HCT116 (cell line): ENCODE measurements at regions not wholly inside any gene's neighbourhood (a gene's known extent, or its start where the extent isn't known, plus 50 kb on each side); places are given as distances from the start of the nearest gene placed in this dataset.

ENCODE experiments used
- ATAC-seq: fragments of 200-7000 bp; cut with Tn5 transposase; 2 replicates; pipeline ENCODE4 v1.9.1; 2020; ENCODE audit warnings: mild to moderate bottlenecking, moderate library complexity
- BruUV-seq: library from RNA; stranded (reverse); fragments of 400-500 nt; replicated peaks from 2 replicates; lab custom pipeline; 2021; lab: Mats Ljungman, UMichigan
- CTCF ChIA-PET: fragments of 300-600 bp; sonication (Branson Sonifier 250); formaldehyde crosslinking; loops from one replicate; lab custom pipeline; 2021; ENCODE audit warnings: antibody characterized with exemption; lab: Charles Lee
- POLR2A ChIA-PET: fragments of 300-600, 350-600 bp; sonication (Branson Sonifier 250); formaldehyde crosslinking; loops from one replicate; lab custom pipeline; 2021; ENCODE audit warnings: antibody characterized with exemption; lab: Charles Lee
- RAD21 ChIA-PET, 2 experiments: fragments of 300-600 bp; sonication (Branson Sonifier 250); formaldehyde crosslinking; loops; one replicate each; lab custom pipeline; 2023; ENCODE audit warnings: low total read pairs in 2 of 2; ENCODE audit not compliant: uncharacterized antibody in 2 of 2, unreplicated experiment in 2 of 2, low non-redundant PET in 1 of 2; lab: Charles Lee
- DNase-seq: peaks from one replicate; pipeline ENCODE4 v3.0.0-alpha.2; 2010; ENCODE audit warnings: low read depth, low spot score
- H2AFZ ChIP-seq: fragments of 200-600 bp; shearing (Covaris generic), sonication (generic); 2 replicates; pipeline ENCODE4 v1.6.1; 2017; ENCODE audit warnings: low read depth, mixed run types, mixed read lengths, antibody characterized with exemption, low read length; ENCODE audit not compliant: poor library complexity, severe bottlenecking
- H3K27ac ChIP-seq: 2 replicates; pipeline ENCODE4 v1.5.1; 2012; ENCODE audit warnings: low read depth, low read length
- H3K27me3 ChIP-seq: fragments of 200-600 bp; sonication (generic); 2 replicates; pipeline ENCODE4 v1.6.1; 2016; ENCODE audit warnings: mixed run types, low read length, mixed read lengths; ENCODE audit not compliant: insufficient read depth
- H3K36me3 ChIP-seq, 2 experiments: fragments of 200-500 bp in 1 of 2; fragments of 200-600 bp in 1 of 2; sonication (Bioruptor generic) in 1 of 2; sonication (generic) in 1 of 2; 2 replicates each; pipeline versions ENCODE4 v1.5.1 to v1.6.1; 2014 to 2016; ENCODE audit warnings: low read length in 2 of 2, inconsistent platforms in 1 of 2, mixed read lengths in 1 of 2, mixed run types in 1 of 2; ENCODE audit not compliant: insufficient read depth in 2 of 2, control insufficient read depth in 1 of 2
- H3K4me1 ChIP-seq, 2 experiments: fragments of 200-600 bp in 1 of 2; sonication (generic) in 1 of 2; 2 replicates each; pipeline versions ENCODE4 v1.5.1 to v1.6.1; 2012 to 2017; ENCODE audit warnings: low read length in 2 of 2, inconsistent platforms in 1 of 2, mild to moderate bottlenecking in 1 of 2, mixed read lengths in 1 of 2, mixed run types in 1 of 2, moderate library complexity in 1 of 2; ENCODE audit not compliant: insufficient read depth in 2 of 2, control insufficient read depth in 1 of 2
- H3K4me2 ChIP-seq: fragments of 200-600 bp; sonication (generic); 2 replicates; pipeline ENCODE4 v1.6.1; 2017; ENCODE audit warnings: mixed run types, low read length, mixed read lengths
- H3K4me3 ChIP-seq, 2 experiments: fragments of 200-600 bp in 1 of 2; sonication (generic) in 1 of 2; replicated peaks in 1 of 2; 2 replicates each; pipeline ENCODE4 v1.5.1; 2011 to 2016; ENCODE audit warnings: low read length in 2 of 2, control low read depth in 1 of 2, low read depth in 1 of 2, mild to moderate bottlenecking in 1 of 2, mixed read lengths in 1 of 2, mixed run types in 1 of 2
- H3K79me2 ChIP-seq: fragments of 200-600 bp; sonication (generic); 2 replicates; pipeline ENCODE4 v1.6.1; 2017; ENCODE audit warnings: mild to moderate bottlenecking, mixed run types, low read length, moderate library complexity, mixed read lengths; ENCODE audit not compliant: insufficient read depth
- H3K9ac ChIP-seq: fragments of 200-600 bp; sonication (generic); 2 replicates; pipeline ENCODE4 v1.6.1; 2016; ENCODE audit warnings: low read length, mixed read lengths
- H3K9me2 ChIP-seq: fragments of 200-600 bp; sonication (generic), shearing (Covaris generic); 2 replicates; pipeline ENCODE4 v1.6.1; 2017; ENCODE audit warnings: mixed run types, mild to moderate bottlenecking, moderate library complexity; ENCODE audit not compliant: insufficient read depth
- H3K9me3 ChIP-seq, 2 experiments: fragments of 200-500 bp in 1 of 2; fragments of 200-600 bp in 1 of 2; sonication (Bioruptor generic) in 1 of 2; sonication (generic) in 1 of 2; 2 replicates each; pipeline ENCODE4 v1.6.1; 2014 to 2017; ENCODE audit warnings: low read length in 2 of 2, mixed read lengths in 2 of 2, inconsistent platforms in 1 of 2, low read depth in 1 of 2, mild to moderate bottlenecking in 1 of 2, mixed run types in 1 of 2, moderate library complexity in 1 of 2; ENCODE audit not compliant: control insufficient read depth in 1 of 2, insufficient read depth in 1 of 2
- H4K20me1 ChIP-seq: fragments of 200-600 bp; sonication (generic), shearing (Covaris generic); 2 replicates; pipeline ENCODE4 v1.6.1; 2017; ENCODE audit warnings: mixed run types, mild to moderate bottlenecking, moderate library complexity; ENCODE audit not compliant: insufficient read depth
- CTCF ChIP-seq, 3 experiments: fragments of 200-600 bp in 1 of 3; sonication (generic) in 1 of 3; IDR thresholded peaks in 2 of 3; conservative IDR thresholded peaks in 1 of 3; 2 replicates each; pipeline ENCODE4 v1.5.1; 2012 to 2017; ENCODE audit warnings: low read depth in 2 of 3, low read length in 2 of 3, antibody characterized with exemption in 1 of 3, borderline replicate concordance in 1 of 3, control low read depth in 1 of 3, mild to moderate bottlenecking in 1 of 3, mixed read lengths in 1 of 3, mixed run types in 1 of 3, moderate library complexity in 1 of 3; ENCODE audit not compliant: insufficient read depth in 1 of 3
- EGR1 ChIP-seq: IDR thresholded peaks from 2 replicates; pipeline ENCODE4 v1.6.1; 2012; ENCODE audit warnings: low read depth
- FOSL1 ChIP-seq: IDR thresholded peaks from 2 replicates; pipeline ENCODE4 v1.6.1; 2012; ENCODE audit warnings: low read depth
- JUND ChIP-seq: IDR thresholded peaks from 2 replicates; pipeline ENCODE4 v1.6.1; 2012
- RAD21 ChIP-seq: IDR thresholded peaks from 2 replicates; pipeline ENCODE4 v1.6.1; 2012; ENCODE audit warnings: low read depth, mild to moderate bottlenecking
- SP1 ChIP-seq: IDR thresholded peaks from 2 replicates; pipeline ENCODE4 v1.6.1; 2012; ENCODE audit warnings: low read depth
- TCF7L2 ChIP-seq: IDR thresholded peaks from 2 replicates; pipeline ENCODE4 v1.7.0; 2011; ENCODE audit warnings: borderline replicate concordance, inconsistent platforms; ENCODE audit not compliant: insufficient read depth, insufficient read length; ENCODE audit errors: extremely low read depth
- YY1 ChIP-seq: IDR thresholded peaks from 2 replicates; pipeline ENCODE4 v1.6.1; 2011; ENCODE audit warnings: low read length, low read depth, moderate library complexity, mild to moderate bottlenecking; ENCODE audit not compliant: insufficient replicate concordance; ENCODE audit errors: extremely low read depth
- ZFX ChIP-seq: fragments of 450-650 bp; IDR thresholded peaks from 2 replicates; pipeline ENCODE4 v1.6.1; 2017
- ZNF274 ChIP-seq: fragments of 200-500 bp; sonication (Bioruptor generic); IDR thresholded peaks from 2 replicates; pipeline ENCODE4 v1.6.1; 2014; ENCODE audit warnings: mild to moderate bottlenecking, low read depth, low read length, inconsistent platforms
- intact Hi-C: fragments of 100-400 bp; cut with micrococcal nuclease; formaldehyde crosslinking; loops from 2 replicates; pipeline ENCODE4 v1.10.0; 2022

- Histone ChIP-seq H2AFZ (peak overlapping the region; percentile 67), H3K79me2 (no peaks in the 10 kb centered on the region), H3K9me3 (no peaks in the 10 kb centered on the region), H3K36me3 (no peaks in the 10 kb centered on the region), H3K27ac (no peak overlapping the region), H3K4me1 (peaks cover 5 to 44% of the 10 kb centered on the region in 2 experiments; a peak in 3 of 4 replicates), H4K20me1 (no peaks in the 10 kb centered on the region), H3K4me2 (peak overlapping the region; percentile 60), H3K27me3 (no peaks in the 10 kb centered on the region), H3K9ac (no peak overlapping the region), H3K4me3 (peak overlapping the region in 1 of 2 experiments; percentile 16; a peak in 1 of 4 replicates)
- intact Hi-C loops, result no loop called here
- ChIA-PET RAD21 (no interaction called here), POLR2A (no interaction called here), CTCF (no interaction called here)
- no TSS peak for BruUV-seq
- ATAC-seq (peak; percentile 85), DNase-seq (peak; percentile 60)
- TF ChIP-seq EGR1 (no peak), JUND (peak; percentile 47; the same call in 1 of the 2 replicates), SP1 (peak; percentile 33; the same call in 1 of the 2 replicates), ZFX (no peak), YY1 (no peak), TCF7L2 (peak; percentile 96), FOSL1 (peak; percentile 58), ZNF274 (no peak)
- TF ChIP-seq, all 23 proteins: peak for 4
- H3K9me2 ChIP-seq, result no peaks in the 10 kb centered on the region
Measured at GRCh38 chr4:36394352-36394903, 113.0 kb downstream of the DTHD1 start.

- Histone ChIP-seq H3K36me3 (no peaks in the 10 kb centered on the region), H3K27ac (no peak overlapping the region), H3K27me3 (no peaks in the 10 kb centered on the region), H4K20me1 (no peaks in the 10 kb centered on the region), H3K9me3 (no peaks in the 10 kb centered on the region), H3K4me3 (no peak overlapping the region), H3K4me1 (peaks cover under 1 to 9% of the 10 kb centered on the region in 2 experiments; a peak in 1 of 4 replicates), H3K4me2 (no peak overlapping the region), H3K79me2 (no peaks in the 10 kb centered on the region), H3K9me2 (no peaks in the 10 kb centered on the region), H3K9ac (no peak overlapping the region), H2AFZ (peak overlapping the region; percentile 68)
- BruUV-seq, result no TSS peak
- peak; percentile 65 for ATAC-seq
- DNase-seq, result no peak
- POLR2A ChIA-PET, result no interaction called here
- intact Hi-C loops, result loop anchor here (1.0 kb wide), 1 partner anchor 49 kb away; no protein-coding TSS in a partner anchor
- CTCF ChIA-PET, result interaction anchor here (0.7 to 2.4 kb wide), 14 partner anchors 10 to 990 kb away, joined by 3 to 12 read pairs (median 5); partner anchors contain the start of gene ARAP2
- RAD21 ChIA-PET, result interaction anchor here (0.6 to 1.2 kb wide), 4 partner anchors 13 to 990 kb away, joined by 3 to 5 read pairs (median 4); no protein-coding TSS in a partner anchor
- TF ChIP-seq ZFX (no peak), RAD21 (peak; percentile 77), CTCF (IDR thresholded peaks at IDR 0.05 in 2 of 3, conservative IDR thresholded peaks at IDR 0.05 in 1 of 3; ENCODE audit: borderline replicate concordance in 1 of 3, insufficient read depth in 1 of 3, low read depth in 2 of 3, low read length in 2 of 3) (peak; percentile 61 to 86 (median 66); a peak in 5 of 6 replicates)
Measured at GRCh38 chr4:36399762-36400353, 118.4 kb downstream of the DTHD1 start.
